Mesenchymal stem cell (in vitro differentiated cells and primary cell): ENCODE measurements at regions not wholly inside any gene's neighbourhood (a gene's known extent, or its start where the extent isn't known, plus 50 kb on each side); places are given as distances from the start of the nearest gene placed in this dataset.
"Not testable (repeated sequence)": the region's sequence is repeated elsewhere in the genome, so short reads cannot be mapped to it uniquely, and the experiment has no call there.

Experiments used
- DNase-seq: peaks from one replicate; pipeline ENCODE4 v3.0.0-alpha.2; 2013
- H2AFZ ChIP-seq: one replicate; pipeline ENCODE4 v1.6.1; 2013; ENCODE audit warnings: low read depth, mild to moderate bottlenecking, control low read depth, inconsistent platforms, low read length, moderate library complexity
- H2AK5ac ChIP-seq: 2 replicates; pipeline ENCODE4 v1.6.1; 2013; ENCODE audit warnings: low read length, moderate library complexity, mild to moderate bottlenecking, inconsistent platforms; ENCODE audit not compliant: severe bottlenecking
- H2BK120ac ChIP-seq: one replicate; pipeline ENCODE4 v1.6.1; 2013; ENCODE audit warnings: low read depth, mild to moderate bottlenecking, inconsistent platforms, low read length, moderate library complexity
- H2BK12ac ChIP-seq, 2 experiments: one replicate each; pipeline ENCODE4 v1.6.1; 2013; ENCODE audit warnings: inconsistent platforms in 2 of 2, low read length in 2 of 2, mild to moderate bottlenecking in 2 of 2, moderate library complexity in 2 of 2, control low read depth in 1 of 2
- H2BK15ac ChIP-seq: one replicate; pipeline ENCODE4 v1.6.1; 2013; ENCODE audit warnings: mild to moderate bottlenecking, low read depth, inconsistent platforms; ENCODE audit not compliant: poor library complexity, severe bottlenecking
- H2BK5ac ChIP-seq: 2 replicates; pipeline ENCODE4 v1.6.1; 2013; ENCODE audit warnings: low read depth, mild to moderate bottlenecking, low read length, control low read depth, inconsistent platforms; ENCODE audit not compliant: poor library complexity, severe bottlenecking
- H3K14ac ChIP-seq, 2 experiments: one replicate each; pipeline ENCODE4 v1.6.1; 2013; ENCODE audit warnings: inconsistent platforms in 2 of 2, low read length in 2 of 2, control low read depth in 1 of 2, mild to moderate bottlenecking in 1 of 2, moderate library complexity in 1 of 2
- H3K18ac ChIP-seq, 2 experiments: one replicate each; pipeline ENCODE4 v1.6.1; 2013; ENCODE audit warnings: inconsistent platforms in 2 of 2, low read length in 2 of 2, control low read depth in 1 of 2, low read depth in 1 of 2, mild to moderate bottlenecking in 1 of 2
- H3K23ac ChIP-seq, 2 experiments: one replicate each; pipeline ENCODE4 v1.6.1; 2013; ENCODE audit warnings: inconsistent platforms in 2 of 2, low read length in 2 of 2, mild to moderate bottlenecking in 2 of 2, moderate library complexity in 2 of 2, control low read depth in 1 of 2
- H3K27ac ChIP-seq: 2 replicates; pipeline ENCODE4 v1.5.1; 2013; ENCODE audit warnings: mild to moderate bottlenecking, moderate library complexity, low read length, control low read depth, inconsistent platforms; ENCODE audit not compliant: poor library complexity, severe bottlenecking
- H3K27me3 ChIP-seq, 2 experiments: 2 replicates each; pipeline versions ENCODE4 v1.6.1 to v1.7.0; 2013; ENCODE audit warnings: low read length in 2 of 2, mild to moderate bottlenecking in 2 of 2, moderate library complexity in 2 of 2, control low read depth in 1 of 2, inconsistent platforms in 1 of 2; ENCODE audit not compliant: control insufficient read depth in 1 of 2, insufficient read depth in 1 of 2
- H3K36me3 ChIP-seq, 2 experiments: 2 replicates each; pipeline versions ENCODE4 v1.6.1 to v1.7.0; 2013; ENCODE audit warnings: low read length in 2 of 2, control low read depth in 1 of 2, inconsistent platforms in 1 of 2, low read depth in 1 of 2, mild to moderate bottlenecking in 1 of 2; ENCODE audit not compliant: insufficient read depth in 2 of 2, control insufficient read depth in 1 of 2
- H3K4ac ChIP-seq, 2 experiments: one replicate each; pipeline ENCODE4 v1.6.1; 2013; ENCODE audit warnings: inconsistent platforms in 2 of 2, low read length in 2 of 2, mild to moderate bottlenecking in 2 of 2, moderate library complexity in 2 of 2, control low read depth in 1 of 2, low read depth in 1 of 2
- H3K4me1 ChIP-seq: 2 replicates; pipeline ENCODE4 v1.6.1; 2013; ENCODE audit warnings: low read depth, low read length, control low read depth; ENCODE audit not compliant: control insufficient read depth, insufficient read depth
- H3K4me2 ChIP-seq: 2 replicates; pipeline ENCODE4 v1.6.1; 2013; ENCODE audit warnings: low read length, mild to moderate bottlenecking, inconsistent platforms; ENCODE audit not compliant: poor library complexity, severe bottlenecking
- H3K4me3 ChIP-seq, 2 experiments: 2 replicates each; pipeline versions ENCODE4 v1.5.1 to v1.7.0; 2013; ENCODE audit warnings: low read length in 2 of 2, mild to moderate bottlenecking in 2 of 2, control low read depth in 1 of 2, low read depth in 1 of 2; ENCODE audit not compliant: insufficient read depth in 1 of 2
- H3K79me1 ChIP-seq: replicated peaks from 2 replicates; pipeline ENCODE4 v1.6.1; 2013; ENCODE audit warnings: mild to moderate bottlenecking, control low read depth, low read length, inconsistent platforms; ENCODE audit not compliant: poor library complexity, severe bottlenecking
- H3K9ac ChIP-seq: 2 replicates; pipeline ENCODE4 v1.7.0; 2013; ENCODE audit warnings: mild to moderate bottlenecking, low read length, moderate library complexity
- H3K9me3 ChIP-seq: 2 replicates; pipeline ENCODE4 v1.7.0; 2013; ENCODE audit warnings: mild to moderate bottlenecking, low read length; ENCODE audit not compliant: control insufficient read depth
- H4K8ac ChIP-seq: one replicate; pipeline ENCODE4 v1.6.1; 2013; ENCODE audit warnings: inconsistent platforms, mild to moderate bottlenecking, low read length, moderate library complexity
- H4K91ac ChIP-seq: one replicate; pipeline ENCODE4 v1.6.1; 2013; ENCODE audit warnings: mild to moderate bottlenecking, low read length, inconsistent platforms
- WGBS: methylation state at CpG from one replicate; pipeline ENCODE4 v1.1.7; 2013; ENCODE audit warnings: mixed read lengths; 5-methylcytosine and 5-hydroxymethylcytosine counted together

DNA sequence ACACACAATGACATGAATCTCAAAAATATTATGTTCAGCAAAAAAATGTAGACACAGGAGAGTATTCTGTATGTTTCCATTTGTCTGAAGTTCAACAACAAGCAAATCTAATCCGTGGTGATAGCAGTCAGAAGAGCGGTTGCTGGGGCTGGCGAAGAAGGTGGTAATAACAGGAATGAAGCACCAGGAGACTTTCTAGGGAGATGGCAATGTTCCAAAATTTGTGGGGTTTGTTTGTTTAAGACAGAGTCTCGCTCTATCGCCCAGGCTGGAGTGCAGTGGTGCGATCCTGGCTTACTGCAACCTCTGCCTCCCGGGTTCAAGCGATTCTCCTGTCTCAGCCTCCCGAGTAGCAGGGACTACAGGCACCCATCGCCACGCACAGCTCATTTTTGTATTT, 177.8 kb downstream of the FOXB1 start:
- H3K79me1 ChIP-seq, H3K4ac ChIP-seq, H3K4me3 ChIP-seq, H2BK15ac ChIP-seq, H2BK12ac ChIP-seq, H3K9ac ChIP-seq, H2AFZ ChIP-seq, DNase-seq, H3K4me2 ChIP-seq, H2BK5ac ChIP-seq, H3K9me3 ChIP-seq, H4K8ac ChIP-seq, H3K14ac ChIP-seq, H2AK5ac ChIP-seq, H3K4me1 ChIP-seq, H3K18ac ChIP-seq, H4K91ac ChIP-seq, H3K27ac ChIP-seq, H3K36me3 ChIP-seq, H2BK120ac ChIP-seq, H3K23ac ChIP-seq: not testable (repeated sequence)
- WGBS: 89% methylated on average over 11 of the region's 11 CpGs
- peaks cover 3 to 34% of the 10 kb centered on the region in 2 experiments for H3K27me3 ChIP-seq

DNA sequence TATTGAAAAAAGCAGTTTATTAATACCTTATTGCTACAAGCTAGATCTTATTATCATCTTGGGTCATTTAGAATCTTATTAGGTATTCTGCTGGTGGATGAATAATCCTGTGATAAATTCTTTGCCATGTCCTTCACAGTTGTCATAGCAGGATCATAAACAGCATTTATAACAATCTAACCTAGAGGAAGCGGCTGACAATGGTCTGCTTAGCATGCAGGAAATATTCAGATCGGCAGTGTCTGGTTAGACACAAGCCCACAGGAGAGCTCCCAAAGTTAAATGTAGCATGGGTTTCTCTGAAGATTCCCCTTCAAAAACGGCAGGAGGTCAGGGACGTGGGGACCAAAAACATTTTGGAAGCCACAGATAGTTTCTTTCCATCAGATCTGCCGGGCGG, 179.3 kb downstream of the FOXB1 start:
- H3K4ac ChIP-seq: no peak overlapping the region
- H3K36me3 ChIP-seq: no peaks in the 10 kb centered on the region
- no peaks in the 10 kb centered on the region for H3K79me1 ChIP-seq
- no peak overlapping the region for H2BK5ac ChIP-seq
- no peak overlapping the region for H4K91ac ChIP-seq
- WGBS: 90% methylated on average over 6 of the region's 6 CpGs
- H2BK12ac ChIP-seq: no peak overlapping the region
- H3K27me3 ChIP-seq: peaks cover 7 to 34% of the 10 kb centered on the region in 2 experiments
- no peaks in the 10 kb centered on the region for H3K9me3 ChIP-seq
- no peak overlapping the region for H3K4me2 ChIP-seq
- no peak overlapping the region for H3K14ac ChIP-seq
- DNase-seq: no peak
- no peak overlapping the region for H2BK120ac ChIP-seq
- no peak overlapping the region for H3K23ac ChIP-seq
- H3K4me1 ChIP-seq: no peaks in the 10 kb centered on the region
- H2AFZ ChIP-seq: no peak overlapping the region
- no peak overlapping the region for H3K9ac ChIP-seq
- H2AK5ac ChIP-seq: no peak overlapping the region
- no peak overlapping the region for H3K4me3 ChIP-seq
- H2BK15ac ChIP-seq: no peak overlapping the region
- H3K18ac ChIP-seq: no peak overlapping the region
- H4K8ac ChIP-seq: no peak overlapping the region
- no peak overlapping the region for H3K27ac ChIP-seq

DNA sequence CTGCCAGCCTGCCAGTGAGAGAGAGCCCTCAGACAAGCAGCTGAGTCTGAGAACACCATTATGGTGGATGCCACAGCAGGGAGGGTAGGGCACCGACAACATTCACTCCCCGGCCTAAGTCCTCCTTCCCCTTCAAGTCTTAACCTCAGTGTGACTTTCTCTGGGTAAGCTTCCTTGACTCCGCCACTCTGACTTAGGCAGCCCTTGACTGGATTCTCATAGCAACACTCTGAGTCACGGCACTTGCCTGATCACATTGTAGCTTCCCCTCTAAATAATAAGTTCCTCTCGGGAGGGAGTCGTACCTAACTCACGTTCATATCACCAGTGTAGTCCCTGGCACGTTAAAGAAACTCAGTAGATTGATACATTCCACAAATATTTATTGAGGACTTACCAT, 180.5 kb downstream of the FOXB1 start:
- Histone ChIP-seq H3K9ac (no peak overlapping the region), H3K27ac (no peak overlapping the region), H2AFZ (no peak overlapping the region), H3K18ac (no peak overlapping the region), H3K4me1 (no peaks in the 10 kb centered on the region), H3K4me2 (no peak overlapping the region), H3K36me3 (no peaks in the 10 kb centered on the region), H3K4ac (no peak overlapping the region), H3K9me3 (no peaks in the 10 kb centered on the region), H2BK12ac (no peak overlapping the region), H3K79me1 (no peaks in the 10 kb centered on the region), H3K27me3 (peaks cover 7 to 39% of the 10 kb centered on the region in 2 experiments), H3K4me3 (no peak overlapping the region), H3K23ac (no peak overlapping the region), H2AK5ac (no peak overlapping the region), H2BK15ac (no peak overlapping the region), H2BK120ac (no peak overlapping the region), H2BK5ac (no peak overlapping the region), H4K91ac (no peak overlapping the region), H4K8ac (no peak overlapping the region), H3K14ac (no peak overlapping the region)
- 58% methylated on average over 8 of the region's 8 CpGs for WGBS
- DNase-seq: no peak

DNA sequence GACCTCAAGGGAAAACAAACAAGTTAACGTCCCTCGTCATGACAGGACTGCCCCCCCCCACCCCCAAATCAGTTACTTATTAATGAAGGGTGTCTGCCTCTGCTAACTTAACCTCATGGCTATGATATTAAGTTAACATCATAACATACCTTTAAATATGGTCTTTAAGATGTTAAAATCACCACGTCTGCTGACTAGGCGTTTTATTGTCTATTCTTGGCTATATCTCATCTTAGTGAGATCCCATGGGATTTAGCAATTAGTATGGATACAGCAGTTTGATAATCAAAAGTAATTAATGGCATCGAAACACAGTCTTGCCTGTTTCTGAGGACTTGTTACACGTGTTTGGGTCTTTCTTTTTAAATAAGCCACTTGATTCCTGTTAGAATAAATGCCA, 186.9 kb downstream of the FOXB1 start:
- no peak overlapping the region for H3K23ac ChIP-seq
- H3K27ac ChIP-seq: no peak overlapping the region
- no peaks in the 10 kb centered on the region for H3K79me1 ChIP-seq
- H3K4ac ChIP-seq: no peak overlapping the region
- WGBS: 78% methylated on average over 4 of the region's 6 CpGs
- H2BK5ac ChIP-seq: no peak overlapping the region
- H3K14ac ChIP-seq: no peak overlapping the region
- H2AFZ ChIP-seq: no peak overlapping the region
- H2BK120ac ChIP-seq: no peak overlapping the region
- no peak overlapping the region for H3K9ac ChIP-seq
- no peaks in the 10 kb centered on the region for H3K4me1 ChIP-seq
- H3K27me3 ChIP-seq: peaks cover 20 to 54% of the 10 kb centered on the region in 2 experiments
- DNase-seq: no peak
- H4K91ac ChIP-seq: no peak overlapping the region
- no peaks in the 10 kb centered on the region for H3K36me3 ChIP-seq
- no peak overlapping the region for H4K8ac ChIP-seq
- H3K4me3 ChIP-seq: no peak overlapping the region
- H3K4me2 ChIP-seq: no peak overlapping the region
- H2BK15ac ChIP-seq: no peak overlapping the region
- H3K18ac ChIP-seq: no peak overlapping the region
- H2BK12ac ChIP-seq: no peak overlapping the region
- H3K9me3 ChIP-seq: no peaks in the 10 kb centered on the region
- no peak overlapping the region for H2AK5ac ChIP-seq
